ENCODE measurements at regions not wholly inside any gene's neighbourhood (a gene's known extent, or its start where the extent isn't known, plus 50 kb on each side); places are given as distances from the start of the nearest gene placed in this dataset.

GRCh38 chr6:148142821-148143220 lies 199.8 kb upstream of the SASH1 start:
- DNase-seq (ENCODE audit: low read depth, low spot score) (no peak), ATAC-seq (no peak)
- no peak overlapping the region for H3K9ac ChIP-seq (ENCODE audit: low read length)
- TF ChIP-seq YY1 (IDR thresholded peaks at IDR 0.05; ENCODE audit: extremely low read depth, insufficient replicate concordance, low read depth, low read length) = no peak
- no peak for TF ChIP-seq CBX3 (IDR thresholded peaks at IDR 0.05; ENCODE audit: low read depth)
- TF ChIP-seq EZH2phosphoT487 (IDR thresholded peaks at IDR 0.05; ENCODE audit: borderline replicate concordance) = no peak
- no peak for TF ChIP-seq SP1 (IDR thresholded peaks at IDR 0.05; ENCODE audit: low read depth)
- TF ChIP-seq TCF7L2 (IDR thresholded peaks at IDR 0.05; ENCODE audit: borderline replicate concordance, extremely low read depth, insufficient read depth, insufficient read length) = no peak
- RAD21 ChIA-PET (ENCODE audit: low non-redundant PET in 1 of 2, low total read pairs in 2 of 2, uncharacterized antibody in 2 of 2, unreplicated experiment in 2 of 2) = no interaction called here
- H2AFZ ChIP-seq (ENCODE audit: low read depth, low read length, poor library complexity, severe bottlenecking) = no peak overlapping the region
- BruUV-seq (replicated peaks) = no TSS peak
- intact Hi-C loops (cut with micrococcal nuclease) = no loop called here
- H3K36me3 ChIP-seq (ENCODE audit: control insufficient read depth in 1 of 2, insufficient read depth in 2 of 2, low read length in 2 of 2) = no peaks in the 10 kb centered on the region
- no peak overlapping the region for H3K4me3 ChIP-seq (replicated peaks in 1 of 2; ENCODE audit: low read depth in 1 of 2, low read length in 2 of 2)
- H3K9me3 ChIP-seq (ENCODE audit: control insufficient read depth in 1 of 2, insufficient read depth in 1 of 2, low read depth in 1 of 2, low read length in 2 of 2) = no peaks in the 10 kb centered on the region
- no peak overlapping the region for H3K27ac ChIP-seq (ENCODE audit: low read depth, low read length)
- POLR2A ChIA-PET = no interaction called here
- H3K27me3 ChIP-seq (ENCODE audit: insufficient read depth, low read length) = no peaks in the 10 kb centered on the region
- H3K79me2 ChIP-seq (ENCODE audit: insufficient read depth, low read length) = no peaks in the 10 kb centered on the region
- CTCF ChIA-PET = no interaction called here
- H3K4me2 ChIP-seq (ENCODE audit: low read length) = no peak overlapping the region
- H4K20me1 ChIP-seq (ENCODE audit: insufficient read depth) = no peaks in the 10 kb centered on the region
- peaks cover 6 to 20% of the 10 kb centered on the region in 2 experiments for H3K4me1 ChIP-seq (ENCODE audit: control insufficient read depth in 1 of 2, insufficient read depth in 2 of 2, low read length in 2 of 2)
- no peaks in the 10 kb centered on the region for H3K9me2 ChIP-seq (ENCODE audit: insufficient read depth)

- POLR2A ChIA-PET = no interaction called here
- H3K4me3 ChIP-seq (replicated peaks in 1 of 2; ENCODE audit: low read depth in 1 of 2, low read length in 2 of 2) = no peak overlapping the region
- no peak for DNase-seq (ENCODE audit: low read depth, low spot score)
- no peaks in the 10 kb centered on the region for H4K20me1 ChIP-seq (ENCODE audit: insufficient read depth)
- no peak for TF ChIP-seq YY1 (IDR thresholded peaks at IDR 0.05; ENCODE audit: extremely low read depth, insufficient replicate concordance, low read depth, low read length)
- TF ChIP-seq CBX3 (IDR thresholded peaks at IDR 0.05; ENCODE audit: low read depth) = no peak
- no peak for TF ChIP-seq ATF3 (IDR thresholded peaks at IDR 0.05)
- TF ChIP-seq EZH2phosphoT487 (IDR thresholded peaks at IDR 0.05; ENCODE audit: borderline replicate concordance) = no peak
- no peak for TF ChIP-seq ELF1 (IDR thresholded peaks at IDR 0.05; ENCODE audit: borderline replicate concordance, low read depth)
- no peak for TF ChIP-seq SP1 (IDR thresholded peaks at IDR 0.05; ENCODE audit: low read depth)
- TF ChIP-seq CEBPB (IDR thresholded peaks at IDR 0.05; ENCODE audit: low read depth) = no peak
- TF ChIP-seq SIN3A (IDR thresholded peaks at IDR 0.05; ENCODE audit: low read depth) = no peak
- no peak for TF ChIP-seq REST (IDR thresholded peaks at IDR 0.05; ENCODE audit: low read depth)
- no peak for TF ChIP-seq ZFX (IDR thresholded peaks at IDR 0.05)
- CTCF ChIA-PET = no interaction called here
- H3K79me2 ChIP-seq (ENCODE audit: insufficient read depth, low read length) = no peaks in the 10 kb centered on the region
- H3K9me2 ChIP-seq (ENCODE audit: insufficient read depth) = no peaks in the 10 kb centered on the region
- H3K9ac ChIP-seq (ENCODE audit: low read length) = no peak overlapping the region
- no peak overlapping the region for H3K27ac ChIP-seq (ENCODE audit: low read depth, low read length)
- H3K27me3 ChIP-seq (ENCODE audit: insufficient read depth, low read length) = no peaks in the 10 kb centered on the region
- ATAC-seq = no peak
- RAD21 ChIA-PET (ENCODE audit: low non-redundant PET in 1 of 2, low total read pairs in 2 of 2, uncharacterized antibody in 2 of 2, unreplicated experiment in 2 of 2) = no interaction called here
- H3K4me2 ChIP-seq (ENCODE audit: low read length) = no peak overlapping the region
- H2AFZ ChIP-seq (ENCODE audit: low read depth, low read length, poor library complexity, severe bottlenecking) = no peak overlapping the region
- BruUV-seq (replicated peaks) = no TSS peak
- H3K36me3 ChIP-seq (ENCODE audit: control insufficient read depth in 1 of 2, insufficient read depth in 2 of 2, low read length in 2 of 2) = no peaks in the 10 kb centered on the region
- intact Hi-C loops (cut with micrococcal nuclease) = no loop called here
- no peaks in the 10 kb centered on the region for H3K9me3 ChIP-seq (ENCODE audit: control insufficient read depth in 1 of 2, insufficient read depth in 1 of 2, low read depth in 1 of 2, low read length in 2 of 2)
- peaks cover 6 to 20% of the 10 kb centered on the region in 2 experiments for H3K4me1 ChIP-seq (ENCODE audit: control insufficient read depth in 1 of 2, insufficient read depth in 2 of 2, low read length in 2 of 2)
These were observed 198.9 kb upstream of the SASH1 start for GRCh38 chr6:148143771-148144170.
